ENCODE measurements at regions not wholly inside any gene's neighbourhood (a gene's known extent, or its start where the extent isn't known, plus 50 kb on each side); places are given as distances from the start of the nearest gene placed in this dataset.

- TF ChIP-seq POLR2A (IDR thresholded peaks at IDR 0.05; ENCODE audit: low read length) (no peak), GATA1 (IDR thresholded peaks at IDR 0.05; ENCODE audit: low read depth, low read length) (no peak)
Observed at GRCh38 chr13:97559030-97559429, 125.1 kb downstream of the RAP2A start.

All from erythroblast (primary cell).